Kidney glomerular epithelial cell (primary cell): ENCODE measurements at regions not wholly inside any gene's neighbourhood (a gene's known extent, or its start where the extent isn't known, plus 50 kb on each side); places are given as distances from the start of the nearest gene placed in this dataset.

ENCODE experiments used
- DNase-seq: peaks from one replicate; lab custom pipeline; 2025; lab: John Stamatoyannopoulos, UW

- DNase-seq: no peak
Measured at GRCh38 chr4:180581061-180581460, 1662.1 kb upstream of the TENM3 start.

- DNase-seq: no peak
Measured at GRCh38 chr4:180587379-180587778, 1655.8 kb upstream of the TENM3 start.

GRCh38 chr4:180589575-180589974 lies 1653.6 kb upstream of the TENM3 start:
- DNase-seq: no peak

GRCh38 chr4:180596888-180597483 lies 1646.2 kb upstream of the TENM3 start:
- no peak for DNase-seq

- no peak for DNase-seq
Measured at GRCh38 chr4:180598281-180598680, 1644.9 kb upstream of the TENM3 start.

- DNase-seq: no peak
Measured at GRCh38 chr4:180603791-180604190, 1639.4 kb upstream of the TENM3 start.

GRCh38 chr4:180610324-180610723 lies 1632.9 kb upstream of the TENM3 start:
- no peak for DNase-seq

GRCh38 chr4:180615746-180616145 lies 1627.5 kb upstream of the TENM3 start:
- no peak for DNase-seq

- no peak for DNase-seq
Measured at GRCh38 chr4:180617196-180617595, 1626.0 kb upstream of the TENM3 start.

GRCh38 chr4:180618396-180618795 lies 1624.8 kb upstream of the TENM3 start:
- no peak for DNase-seq

GRCh38 chr4:180619440-180619839 lies 1623.8 kb upstream of the TENM3 start:
- DNase-seq: no peak

GRCh38 chr4:180622254-180622653 lies 1620.9 kb upstream of the TENM3 start:
- no peak for DNase-seq

GRCh38 chr4:180625653-180626052 lies 1617.5 kb upstream of the TENM3 start:
- DNase-seq: no peak

GRCh38 chr4:180630012-180630665 lies 1613.1 kb upstream of the TENM3 start:
- no peak for DNase-seq

GRCh38 chr4:180634306-180634705 lies 1608.9 kb upstream of the TENM3 start:
- no peak for DNase-seq

GRCh38 chr4:180635281-180635680 lies 1607.9 kb upstream of the TENM3 start:
- DNase-seq: peak; percentile 4

GRCh38 chr4:180636696-180637404 lies 1606.4 kb upstream of the TENM3 start:
- no peak for DNase-seq

GRCh38 chr4:180637616-180638015 lies 1605.6 kb upstream of the TENM3 start:
- DNase-seq: no peak

- no peak for DNase-seq
Measured at GRCh38 chr4:180640193-180640592, 1603.0 kb upstream of the TENM3 start.

- no peak for DNase-seq
Measured at GRCh38 chr4:180641495-180641894, 1601.7 kb upstream of the TENM3 start.

- no peak for DNase-seq
Measured at GRCh38 chr4:180642732-180643131, 1600.5 kb upstream of the TENM3 start.

GRCh38 chr4:180650273-180650672 lies 1592.9 kb upstream of the TENM3 start:
- DNase-seq: no peak

GRCh38 chr4:180652533-180652932 lies 1590.7 kb upstream of the TENM3 start:
- DNase-seq: no peak
